ENCODE measurements at regions not wholly inside any gene's neighbourhood (a gene's known extent, or its start where the extent isn't known, plus 50 kb on each side); places are given as distances from the start of the nearest gene placed in this dataset.

- DNase-seq (ENCODE audit: low spot score in 2 of 2): no peak
- FAIRE-seq: peak; percentile 89
These were observed 473.4 kb upstream of the UBE2E3 start for GRCh38 chr2:180507028-180507427.

DNA sequence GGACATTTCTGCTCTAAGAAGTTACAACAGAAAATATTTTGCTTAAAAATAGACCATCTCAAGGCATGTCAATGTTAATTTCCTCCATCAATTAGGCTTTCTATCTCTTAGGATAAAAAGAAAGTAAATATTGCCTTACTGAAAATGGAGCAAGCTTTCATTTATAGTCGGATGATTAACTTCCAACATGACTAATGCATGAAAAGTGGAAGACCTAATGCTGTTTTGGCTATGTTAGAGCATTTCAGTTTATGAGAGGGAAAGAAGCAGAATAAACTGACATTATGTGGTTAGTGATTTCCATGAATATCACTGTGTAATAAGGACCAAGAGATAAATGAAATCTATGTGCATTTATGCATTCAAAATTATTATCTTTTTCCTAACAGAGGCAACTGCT, 475.2 kb upstream of the UBE2E3 start:
- no peak for FAIRE-seq
- DNase-seq (ENCODE audit: low spot score in 2 of 2): no peak

DNA sequence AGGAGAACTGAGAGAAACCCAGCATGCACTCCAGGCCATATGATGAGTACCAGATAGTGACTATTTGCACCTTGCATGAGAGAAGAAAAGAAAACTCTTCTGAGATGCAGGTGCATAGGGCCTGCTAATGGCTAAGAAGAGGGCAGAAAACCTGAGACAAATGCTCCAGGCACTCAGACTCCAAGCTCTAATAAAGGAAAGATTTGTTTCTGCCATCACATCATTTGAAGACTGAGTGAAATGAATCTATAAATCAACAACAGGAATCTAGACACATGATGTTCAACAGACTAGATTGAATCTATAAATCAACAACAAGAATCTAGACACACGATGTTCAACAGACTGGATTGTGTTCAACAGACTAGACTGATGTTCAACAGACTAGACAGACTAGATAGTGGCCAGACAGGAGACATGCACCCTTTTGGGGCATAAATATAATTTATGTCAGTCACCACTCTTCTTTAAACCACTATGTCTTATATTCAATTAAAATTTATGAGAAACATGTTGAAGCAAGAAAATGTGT, 482.7 kb upstream of the UBE2E3 start:
- FAIRE-seq (no peak), DNase-seq (ENCODE audit: low spot score in 2 of 2) (no peak)

- DNase-seq (ENCODE audit: low spot score in 2 of 2): no peak
- no peak for FAIRE-seq
These were observed 484.8 kb upstream of the UBE2E3 start for GRCh38 chr2:180495606-180496005.

- FAIRE-seq (no peak), DNase-seq (ENCODE audit: low spot score in 2 of 2) (no peak)
These were observed 486.1 kb upstream of the UBE2E3 start for GRCh38 chr2:180494286-180494685.

GRCh38 chr2:180482696-180483095, 475.6 kb upstream of the CWC22 start:
- DNase-seq (ENCODE audit: low spot score in 2 of 2) (no peak), FAIRE-seq (no peak)

GRCh38 chr2:180481998-180482397, 474.9 kb upstream of the CWC22 start:
- DNase-seq (ENCODE audit: low spot score in 2 of 2) (no peak), FAIRE-seq (no peak)

DNA sequence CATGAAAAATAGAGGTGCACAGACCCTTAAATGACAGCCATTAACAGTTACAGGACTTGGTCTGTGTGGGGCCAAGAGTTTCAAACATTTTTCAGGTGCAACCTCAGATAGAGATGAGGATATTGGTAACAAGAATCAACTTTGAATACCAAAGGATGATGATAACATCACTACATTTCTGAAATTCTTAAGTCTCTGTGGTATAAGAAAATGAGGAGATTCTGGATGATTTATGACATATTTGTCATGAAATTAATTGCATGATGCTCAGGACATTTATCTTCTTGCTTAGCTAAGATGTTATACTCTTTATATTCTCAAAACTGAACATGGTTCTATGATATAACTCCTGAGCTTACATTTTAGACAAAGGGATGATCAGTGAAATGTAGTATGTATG, 471.8 kb upstream of the CWC22 start:
- FAIRE-seq: no peak
- no peak for DNase-seq (ENCODE audit: low spot score in 2 of 2)

DNA sequence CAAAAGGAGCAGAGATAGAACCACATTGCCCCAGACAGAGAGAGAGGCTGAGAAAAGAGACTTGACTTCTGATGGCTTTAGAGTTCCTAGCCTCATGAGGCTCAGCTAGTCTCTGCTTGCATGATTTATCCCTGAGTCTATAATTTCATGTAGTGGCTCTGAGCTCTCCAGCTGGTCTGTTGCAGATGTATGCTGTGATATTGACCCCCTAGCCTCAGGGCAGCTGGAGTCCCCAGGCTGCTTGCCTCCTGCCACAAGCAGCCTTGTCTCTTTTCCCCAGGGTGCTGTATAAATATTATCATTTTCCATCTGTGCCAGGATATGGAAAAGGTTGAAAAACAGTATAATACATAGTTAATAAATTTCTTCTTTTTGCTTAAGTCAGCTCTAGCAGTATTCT, 467.6 kb upstream of the CWC22 start:
- FAIRE-seq (no peak), DNase-seq (ENCODE audit: low spot score in 2 of 2) (no peak)

DNA sequence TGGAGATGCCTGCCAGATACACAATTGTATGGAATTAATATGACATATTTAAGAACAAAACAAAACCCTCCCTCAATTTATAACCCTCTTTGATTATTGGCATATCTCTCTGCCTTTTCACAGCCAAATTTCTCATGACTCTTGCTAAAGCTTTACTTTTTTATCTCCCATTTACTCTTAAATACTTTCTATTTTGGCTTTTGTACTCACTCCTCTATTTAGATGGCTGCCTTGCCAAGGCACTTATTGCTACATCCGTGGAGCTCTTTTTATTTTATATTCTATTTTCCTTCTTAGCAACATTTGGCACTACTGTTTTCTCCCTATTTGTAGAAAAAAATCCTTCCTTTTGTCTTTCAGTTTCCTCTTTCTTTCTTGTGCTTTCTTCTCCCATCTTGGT, 466.4 kb upstream of the CWC22 start:
- DNase-seq (ENCODE audit: low spot score in 2 of 2) (no peak), FAIRE-seq (no peak)

DNA sequence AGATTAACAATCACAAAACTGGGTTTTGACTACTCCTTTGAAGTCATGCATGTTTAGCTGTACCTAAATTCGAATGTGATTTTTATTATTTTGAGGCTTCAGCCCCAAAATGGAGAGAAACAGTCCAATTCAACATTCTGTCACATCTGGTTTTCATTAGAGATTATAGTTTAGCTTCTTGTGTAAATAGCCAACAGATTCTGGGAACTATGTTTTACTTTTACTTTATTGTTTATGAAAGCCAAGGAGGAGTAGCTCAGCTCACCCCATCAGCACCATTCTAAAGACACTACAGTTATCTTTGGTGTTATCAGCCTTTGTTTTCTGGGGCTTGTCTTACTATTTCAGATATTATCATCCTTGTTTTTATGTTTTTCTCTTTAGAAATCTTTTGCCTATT, 465.0 kb upstream of the CWC22 start:
- FAIRE-seq (no peak), DNase-seq (ENCODE audit: low spot score in 2 of 2) (no peak)

- FAIRE-seq (no peak), DNase-seq (ENCODE audit: low spot score in 2 of 2) (no peak)
These were observed 456.5 kb upstream of the CWC22 start for GRCh38 chr2:180463608-180464007.

GRCh38 chr2:180461761-180462160, 454.7 kb upstream of the CWC22 start:
- DNase-seq (ENCODE audit: low spot score in 2 of 2): no peak
- no peak for FAIRE-seq

- DNase-seq (ENCODE audit: low spot score in 2 of 2) (no peak), FAIRE-seq (no peak)
These were observed 449.7 kb upstream of the CWC22 start for GRCh38 chr2:180456801-180457200.

DNA sequence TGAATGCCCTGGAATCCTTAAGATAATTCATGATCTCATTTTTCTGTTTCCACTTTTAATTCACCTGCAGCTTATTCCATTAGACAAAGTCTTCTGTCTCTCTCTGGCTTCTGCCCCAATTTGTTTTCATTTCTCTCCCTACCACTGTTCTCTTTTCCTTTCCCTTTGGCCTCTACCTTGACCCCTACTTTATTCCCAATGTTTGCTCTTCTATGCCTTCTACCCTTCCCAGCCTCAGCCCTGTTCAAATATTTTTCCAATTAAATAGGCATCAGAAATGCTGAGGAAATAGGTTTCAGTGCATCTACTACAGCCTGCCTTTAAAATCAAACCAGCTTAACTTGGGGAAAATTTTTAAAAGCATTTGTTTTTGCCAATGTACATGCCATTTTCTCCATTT, 443.7 kb upstream of the CWC22 start:
- DNase-seq (ENCODE audit: low spot score in 2 of 2) (no peak), FAIRE-seq (no peak)

DNA sequence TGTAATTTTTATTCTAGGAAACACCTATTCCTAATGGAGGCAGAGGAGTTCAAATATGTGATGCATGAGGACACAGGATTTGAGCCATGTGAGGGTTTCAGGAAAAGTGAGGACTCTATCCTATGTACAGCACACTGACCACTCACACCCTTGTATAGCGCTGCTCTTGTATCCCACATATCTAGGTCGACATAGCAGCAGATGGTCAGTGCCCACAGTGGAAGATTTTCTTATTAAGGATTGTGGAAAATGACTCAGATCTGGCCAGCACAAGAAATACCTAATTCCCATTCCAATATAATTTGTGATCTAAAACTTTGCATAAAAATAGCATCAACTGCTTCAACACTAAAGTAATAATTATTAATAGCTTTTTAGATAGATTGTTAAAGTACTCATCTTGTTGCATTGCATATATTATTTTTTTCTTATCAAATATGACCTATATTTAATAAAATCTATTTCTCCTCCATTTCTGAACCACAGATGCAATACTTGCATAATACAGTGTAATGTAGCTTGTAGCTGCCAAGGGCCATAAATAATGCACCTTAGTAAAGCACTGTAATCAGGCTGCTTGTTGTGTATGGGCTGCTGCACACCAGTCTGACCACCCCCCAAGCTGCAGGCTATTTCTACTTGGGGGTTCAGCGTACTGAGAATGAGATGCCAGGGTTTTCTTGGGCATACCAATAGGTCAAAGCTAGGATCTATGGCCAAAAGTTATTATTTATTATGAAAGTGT, 442.2 kb upstream of the CWC22 start:
- FAIRE-seq: no peak
- no peak for DNase-seq (ENCODE audit: low spot score in 2 of 2)

DNA sequence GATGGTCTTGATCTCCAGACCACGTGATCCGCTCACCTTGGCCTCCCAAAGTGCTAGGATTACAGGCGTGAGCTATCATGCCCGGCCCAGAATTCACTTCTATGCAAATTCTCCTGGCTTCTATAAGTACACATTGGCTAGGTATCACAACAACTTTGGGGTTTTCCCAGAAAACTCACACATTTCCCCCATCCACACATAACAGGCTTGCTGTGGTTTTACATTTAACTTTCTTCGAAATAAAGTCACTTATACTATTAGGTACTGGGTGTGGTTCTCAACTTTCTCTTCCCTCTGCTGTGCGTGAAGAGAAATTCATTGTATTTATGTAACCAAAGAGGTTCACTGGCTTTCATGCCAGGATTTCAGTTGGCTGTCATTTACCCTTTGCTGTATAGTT, 439.4 kb upstream of the CWC22 start:
- FAIRE-seq (no peak), DNase-seq (ENCODE audit: low spot score in 2 of 2) (no peak)

- FAIRE-seq (no peak), DNase-seq (ENCODE audit: low spot score in 2 of 2) (no peak)
These were observed 436.8 kb upstream of the CWC22 start for GRCh38 chr2:180443888-180444287.

- DNase-seq (ENCODE audit: low spot score in 2 of 2): no peak
These were observed 436.0 kb upstream of the CWC22 start for GRCh38 chr2:180442860-180443644.

DNA sequence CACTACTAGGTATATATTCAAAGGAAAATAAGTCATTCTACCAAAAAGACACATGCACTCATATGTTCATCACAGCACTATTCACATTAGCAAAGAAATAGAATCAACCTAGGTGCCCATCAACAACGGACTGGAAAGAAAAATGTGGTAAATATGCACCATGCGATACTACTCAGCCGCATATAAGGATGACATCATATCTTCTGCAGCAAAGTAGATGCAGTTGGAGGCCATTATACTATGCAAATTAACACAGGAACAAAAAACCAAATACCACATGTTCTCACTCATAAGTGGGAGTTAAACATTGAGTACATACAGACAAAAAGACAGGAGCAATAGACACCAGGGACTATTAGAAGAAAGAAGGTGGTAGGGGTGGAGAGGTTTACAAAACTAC, 412.1 kb upstream of the CWC22 start:
- DNase-seq (ENCODE audit: low spot score in 2 of 2): no peak

More at GRCh38 chr2:180442860-180443644, 436.0 kb upstream of the CWC22 start:
- no peak for FAIRE-seq

DNA sequence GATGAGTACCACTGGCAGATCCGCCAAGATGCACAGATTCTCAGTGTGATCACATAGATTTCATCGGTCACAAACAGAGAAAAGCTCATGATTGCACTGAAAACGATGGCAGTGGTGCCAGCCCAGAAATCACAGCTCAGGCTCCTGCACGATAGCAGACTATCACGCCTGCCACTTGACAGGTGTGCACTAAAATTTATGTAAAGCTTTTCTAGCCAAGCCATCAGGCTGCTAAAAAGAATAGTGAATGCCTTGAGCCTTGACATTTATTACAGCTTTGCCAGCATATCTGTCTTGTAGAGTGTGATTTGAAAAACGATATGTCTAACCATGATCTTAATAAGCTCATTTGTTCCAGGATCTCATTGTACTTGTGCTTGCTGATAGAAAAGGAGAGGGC, 409.5 kb upstream of the CWC22 start:
- DNase-seq (ENCODE audit: low spot score in 2 of 2): no peak
- FAIRE-seq: no peak

More for the DNA sequence above, 412.1 kb upstream of the CWC22 start:
- no peak for FAIRE-seq

DNA sequence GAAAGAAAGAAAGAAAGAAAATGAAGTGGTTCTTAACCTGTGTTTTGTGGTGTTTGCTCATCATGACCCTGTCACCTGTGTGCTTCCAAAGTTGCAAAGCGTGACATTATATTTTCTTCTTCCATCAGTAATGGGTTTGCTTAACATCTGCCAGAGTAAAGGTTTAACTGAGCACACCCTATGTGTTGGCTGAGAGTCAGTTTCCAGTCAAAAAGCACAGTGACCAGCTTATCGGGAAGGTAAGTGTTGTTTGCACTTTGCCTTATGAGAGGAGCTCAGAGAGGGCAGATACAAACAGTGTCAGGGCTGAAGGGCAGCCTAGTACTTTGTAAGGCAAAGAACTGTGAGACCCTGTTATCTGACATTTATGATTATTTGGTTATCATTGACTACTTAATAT, 406.2 kb upstream of the CWC22 start:
- DNase-seq (ENCODE audit: low spot score in 2 of 2): no peak
- no peak for FAIRE-seq
